B cell (primary cell): ENCODE measurements at regions not wholly inside any gene's neighbourhood (a gene's known extent, or its start where the extent isn't known, plus 50 kb on each side); places are given as distances from the start of the nearest gene placed in this dataset.

Experiments used
- CTCF ChIP-seq: fragments of 200-600 bp; IDR thresholded peaks from one replicate; pipeline ENCODE4 v1.8.0; 2022; ENCODE audit warnings: antibody characterized with exemption, mild to moderate bottlenecking
- EZH2 ChIP-seq: IDR thresholded peaks from 2 replicates; pipeline ENCODE4 v1.6.1; 2012; ENCODE audit warnings: borderline replicate concordance, low read depth, mild to moderate bottlenecking, moderate library complexity, low read length; ENCODE audit not compliant: insufficient read depth, poor library complexity, severe bottlenecking

GRCh38 chr11:26021017-26021416 is 310.9 kb upstream of the ANO3 start:
- TF ChIP-seq CTCF, result no peak
- no peak for TF ChIP-seq EZH2
